Neural cell (in vitro differentiated cells): ENCODE measurements at regions not wholly inside any gene's neighbourhood (a gene's known extent, or its start where the extent isn't known, plus 50 kb on each side); places are given as distances from the start of the nearest gene placed in this dataset.

Experiments used
- H2AFZ ChIP-seq: fragments of 200-600, 300-800 bp; sonication (generic), shearing (Covaris generic); 2 replicates; pipeline ENCODE4 v1.6.0; 2014; ENCODE audit warnings: low read depth, mild to moderate bottlenecking, antibody characterized with exemption, low read length, moderate library complexity
- H3F3A ChIP-seq: fragments of 200-600 bp; shearing (Covaris generic); 2 replicates; pipeline ENCODE4 v1.6.1; 2016; ENCODE audit warnings: mild to moderate bottlenecking, moderate library complexity, mixed read lengths, antibody characterized with exemption, low read length; ENCODE audit not compliant: insufficient read depth, poor library complexity, severe bottlenecking
- H3K27ac ChIP-seq: fragments of 200-600, 300-800 bp; sonication (generic), shearing (Covaris generic); 2 replicates; pipeline ENCODE4 v1.5.1; 2014; ENCODE audit warnings: mild to moderate bottlenecking, low read length, moderate library complexity
- H3K27me3 ChIP-seq: fragments of 300-800, 200-600 bp; sonication (generic), shearing (Covaris generic); 2 replicates; pipeline ENCODE4 v1.6.0; 2014; ENCODE audit warnings: mild to moderate bottlenecking, low read depth, low read length, moderate library complexity; ENCODE audit not compliant: insufficient read depth
- H3K36me3 ChIP-seq: fragments of 300-800, 200-600 bp; sonication (generic), shearing (Covaris generic); 2 replicates; pipeline ENCODE4 v1.5.1; 2014; ENCODE audit warnings: mild to moderate bottlenecking, antibody characterized with exemption, low read length, moderate library complexity; ENCODE audit not compliant: insufficient read depth
- H3K4me2 ChIP-seq: fragments of 300-800, 200-600 bp; sonication (generic), shearing (Covaris generic); 2 replicates; pipeline ENCODE4 v1.6.0; 2014; ENCODE audit warnings: mild to moderate bottlenecking, low read length
- H3K4me3 ChIP-seq: fragments of 300-800, 200-600 bp; sonication (generic), shearing (Covaris generic); 2 replicates; pipeline ENCODE4 v1.5.1; 2014; ENCODE audit warnings: mild to moderate bottlenecking, low read length, moderate library complexity
- H3K79me2 ChIP-seq: fragments of 200-600 bp; shearing (Covaris generic); replicated peaks from 2 replicates; pipeline ENCODE4 v1.6.0; 2014; ENCODE audit warnings: mild to moderate bottlenecking, low read length, moderate library complexity; ENCODE audit not compliant: insufficient read depth
- H3K9ac ChIP-seq: fragments of 300-800, 200-600 bp; sonication (generic), shearing (Covaris generic); 2 replicates; pipeline ENCODE4 v1.6.1; 2016; ENCODE audit warnings: mild to moderate bottlenecking, low read length, mixed read lengths
- H3K9me2 ChIP-seq: fragments of 200-600 bp; shearing (Covaris generic); 2 replicates; pipeline ENCODE4 v1.6.1; 2016; ENCODE audit warnings: mild to moderate bottlenecking, low read length, mixed read lengths; ENCODE audit not compliant: insufficient read depth
- H3K9me3 ChIP-seq: fragments of 200-600, 300-800 bp; sonication (generic), shearing (Covaris generic); 2 replicates; pipeline ENCODE4 v1.6.1; 2016; ENCODE audit warnings: mild to moderate bottlenecking, mixed run types, low read length, moderate library complexity, mixed read lengths
- H4K20me1 ChIP-seq: fragments of 200-600 bp; shearing (Covaris generic); 2 replicates; pipeline ENCODE4 v1.6.1; 2016; ENCODE audit warnings: mild to moderate bottlenecking, mixed run types; ENCODE audit not compliant: insufficient read depth
- EP300 ChIP-seq: fragments of 450-650 bp; conservative IDR thresholded peaks from 2 replicates; pipeline ENCODE4 v1.6.1; 2014; ENCODE audit warnings: antibody characterized with exemption, mild to moderate bottlenecking, moderate library complexity; ENCODE audit not compliant: poor library complexity, severe bottlenecking
- EZH2 ChIP-seq: fragments of 200-600, 300-800 bp; shearing (Covaris generic), sonication (generic); IDR thresholded peaks from 2 replicates; pipeline ENCODE4 v1.6.1; 2014; ENCODE audit warnings: antibody characterized with exemption, low read length, borderline replicate concordance, mild to moderate bottlenecking; ENCODE audit not compliant: insufficient read depth, poor library complexity, severe bottlenecking
- MXI1 ChIP-seq: fragments of 450-650 bp; conservative IDR thresholded peaks from 2 replicates; pipeline ENCODE4 v1.6.1; 2014; ENCODE audit warnings: antibody characterized with exemption, mild to moderate bottlenecking; ENCODE audit not compliant: poor library complexity, severe bottlenecking
- POLR2AphosphoS5 ChIP-seq: IDR thresholded peaks from 2 replicates; pipeline ENCODE4 v1.6.1; 2012
- RAD21 ChIP-seq: fragments of 450-650 bp; conservative IDR thresholded peaks from 2 replicates; pipeline ENCODE4 v1.6.1; 2014; ENCODE audit warnings: antibody characterized with exemption, mild to moderate bottlenecking, moderate library complexity
- REST ChIP-seq: IDR thresholded peaks from 2 replicates; pipeline ENCODE4 v1.6.1; 2012; ENCODE audit warnings: borderline replicate concordance
- SMC3 ChIP-seq: fragments of 450-650 bp; conservative IDR thresholded peaks from 2 replicates; pipeline ENCODE4 v1.6.1; 2014; ENCODE audit warnings: antibody characterized with exemption, mild to moderate bottlenecking, moderate library complexity; ENCODE audit not compliant: poor library complexity
- TAF1 ChIP-seq: IDR thresholded peaks from 2 replicates; pipeline ENCODE4 v1.6.1; 2012; ENCODE audit warnings: low read depth
- TF ChIP-seq, protein P1 (sequence below): fragments of 450-650 bp; IDR thresholded peaks from 2 replicates; pipeline ENCODE4 v1.5.1; 2014; ENCODE audit warnings: antibody characterized with exemption, mild to moderate bottlenecking, moderate library complexity; ENCODE audit not compliant: poor library complexity, severe bottlenecking

DNA sequence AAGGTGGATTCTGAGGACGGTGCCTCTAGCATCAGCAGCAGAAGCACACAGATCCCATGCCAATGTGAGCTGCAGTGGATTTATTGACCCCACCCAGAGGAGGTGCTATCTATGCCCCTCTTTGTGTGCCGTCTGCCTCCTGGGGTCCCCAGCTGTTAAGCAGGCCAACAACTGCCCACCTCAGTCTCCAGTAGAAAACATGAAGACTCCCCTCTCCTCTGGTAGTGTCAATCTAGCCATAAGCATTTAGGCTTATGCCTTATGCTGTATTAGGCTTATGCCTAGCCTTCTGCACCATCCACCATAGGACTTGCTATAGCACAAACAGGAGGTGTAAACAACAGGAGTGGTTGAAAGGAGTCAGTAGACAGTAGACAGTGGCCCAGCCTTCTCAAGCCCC is 417.9 kb upstream of the C16orf82 start:
- no peak overlapping the region for H3K4me2 ChIP-seq
- no peaks in the 10 kb centered on the region for H3F3A ChIP-seq
- no peak overlapping the region for H2AFZ ChIP-seq
- H3K4me3 ChIP-seq, result no peak overlapping the region
- no peaks in the 10 kb centered on the region for H3K79me2 ChIP-seq
- H3K9me2 ChIP-seq, result no peaks in the 10 kb centered on the region
- no peak for TF ChIP-seq EZH2
- TF ChIP-seq SMC3, result no peak
- no peak for TF ChIP-seq REST
- no peak for TF ChIP-seq RAD21
- no peak for TF ChIP-seq TAF1
- no peak for TF ChIP-seq MXI1
- no peak for TF ChIP-seq EP300
- no peak for TF ChIP-seq POLR2AphosphoS5
- TF ChIP-seq, protein P1, sequence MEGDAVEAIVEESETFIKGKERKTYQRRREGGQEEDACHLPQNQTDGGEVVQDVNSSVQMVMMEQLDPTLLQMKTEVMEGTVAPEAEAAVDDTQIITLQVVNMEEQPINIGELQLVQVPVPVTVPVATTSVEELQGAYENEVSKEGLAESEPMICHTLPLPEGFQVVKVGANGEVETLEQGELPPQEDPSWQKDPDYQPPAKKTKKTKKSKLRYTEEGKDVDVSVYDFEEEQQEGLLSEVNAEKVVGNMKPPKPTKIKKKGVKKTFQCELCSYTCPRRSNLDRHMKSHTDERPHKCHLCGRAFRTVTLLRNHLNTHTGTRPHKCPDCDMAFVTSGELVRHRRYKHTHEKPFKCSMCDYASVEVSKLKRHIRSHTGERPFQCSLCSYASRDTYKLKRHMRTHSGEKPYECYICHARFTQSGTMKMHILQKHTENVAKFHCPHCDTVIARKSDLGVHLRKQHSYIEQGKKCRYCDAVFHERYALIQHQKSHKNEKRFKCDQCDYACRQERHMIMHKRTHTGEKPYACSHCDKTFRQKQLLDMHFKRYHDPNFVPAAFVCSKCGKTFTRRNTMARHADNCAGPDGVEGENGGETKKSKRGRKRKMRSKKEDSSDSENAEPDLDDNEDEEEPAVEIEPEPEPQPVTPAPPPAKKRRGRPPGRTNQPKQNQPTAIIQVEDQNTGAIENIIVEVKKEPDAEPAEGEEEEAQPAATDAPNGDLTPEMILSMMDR, result no peak
- no peaks in the 10 kb centered on the region for H3K27me3 ChIP-seq
- H3K36me3 ChIP-seq, result no peaks in the 10 kb centered on the region
- no peaks in the 10 kb centered on the region for H3K9me3 ChIP-seq
- H3K9ac ChIP-seq, result no peak overlapping the region
- no peaks in the 10 kb centered on the region for H4K20me1 ChIP-seq
- H3K27ac ChIP-seq, result no peak overlapping the region

DNA sequence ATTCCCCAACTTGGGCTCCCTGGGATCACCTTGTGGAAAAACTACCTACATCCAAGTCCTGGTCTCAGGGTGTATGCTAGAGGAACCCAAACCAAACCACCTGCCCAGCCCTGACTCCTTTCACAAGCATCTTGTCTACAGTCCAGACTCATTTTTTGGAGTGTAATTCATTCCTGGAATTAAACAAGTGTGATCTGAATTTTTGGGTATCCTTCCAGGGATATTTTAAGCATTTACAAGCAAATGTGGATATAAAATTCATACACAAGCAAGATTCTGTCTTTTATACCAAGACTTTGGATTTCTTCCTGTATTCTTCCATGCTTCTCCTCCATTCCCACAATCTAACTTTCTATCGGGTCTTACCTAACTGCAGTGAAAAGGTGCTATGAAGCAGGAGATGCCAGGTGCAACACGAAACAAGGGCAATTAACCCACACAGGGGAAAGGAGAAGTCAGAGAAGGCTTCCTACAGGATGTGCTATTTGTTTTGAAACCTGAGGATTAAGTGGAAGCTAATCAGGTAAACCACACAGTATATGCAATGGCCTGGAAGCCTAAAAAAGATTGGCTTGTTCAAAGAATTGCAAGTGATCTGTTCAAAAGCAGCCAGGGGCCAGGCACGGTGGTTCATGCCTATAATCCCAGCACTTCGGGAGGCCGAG is 417.2 kb upstream of the C16orf82 start:
- no peaks in the 10 kb centered on the region for H3K9me2 ChIP-seq
- no peaks in the 10 kb centered on the region for H3K9me3 ChIP-seq
- H3K4me3 ChIP-seq, result no peak overlapping the region
- H3K36me3 ChIP-seq, result no peaks in the 10 kb centered on the region
- TF ChIP-seq EZH2, result no peak
- TF ChIP-seq RAD21, result no peak
- TF ChIP-seq TAF1, result no peak
- TF ChIP-seq REST, result no peak
- H3K79me2 ChIP-seq, result no peaks in the 10 kb centered on the region
- no peaks in the 10 kb centered on the region for H4K20me1 ChIP-seq
- H3K27me3 ChIP-seq, result no peaks in the 10 kb centered on the region
- no peak overlapping the region for H2AFZ ChIP-seq
- no peak overlapping the region for H3K4me2 ChIP-seq
- no peaks in the 10 kb centered on the region for H3F3A ChIP-seq
- H3K9ac ChIP-seq, result no peak overlapping the region
- H3K27ac ChIP-seq, result no peak overlapping the region
